ENCODE measurements at regions not wholly inside any gene's neighbourhood (a gene's known extent, or its start where the extent isn't known, plus 50 kb on each side); places are given as distances from the start of the nearest gene placed in this dataset.

GRCh38 chr14:30193101-30193500 is 265.5 kb upstream of the PRKD1 start:
- no peak for TF ChIP-seq CTCF (IDR thresholded peaks at IDR 0.05)
- no peak for TF ChIP-seq POLR2A (IDR thresholded peaks at IDR 0.05)
- TF ChIP-seq EP300 (IDR thresholded peaks at IDR 0.05), result no peak

Data from ovary (tissue), 3 donors.